ENCODE measurements at regions not wholly inside any gene's neighbourhood (a gene's known extent, or its start where the extent isn't known, plus 50 kb on each side); places are given as distances from the start of the nearest gene placed in this dataset.

- Histone ChIP-seq H3K27me3 (no peaks in the 10 kb centered on the region), H3K36me3 (no peaks in the 10 kb centered on the region), H3K27ac (no peak overlapping the region), H3K9me3 (no peaks in the 10 kb centered on the region), H3K4me1 (peaks cover 0 to 6% (median 0%) of the 10 kb centered on the region in 9 donors), H3K4me3 (no peak overlapping the region)
- ATAC-seq (no peak), DNase-seq (no peak)
- no peak for TF ChIP-seq CTCF (IDR thresholded peaks at IDR 0.05)
- intact Hi-C loops (cut with DNase I): no loop called here
- WGBS, 2 donors: 80 to 85% methylated on average over 5 of the region's 5 CpGs
These were observed 89.3 kb upstream of the NAP1L1 start for GRCh38 chr12:76173756-76174155.

GRCh38 chr12:76158518-76159321 is 74.2 kb upstream of the NAP1L1 start:
- Histone ChIP-seq H3K27me3 (no peaks in the 10 kb centered on the region), H3K27ac (peak overlapping the region in 1 of 10 donors; percentile 78), H3K4me1 (peaks cover 0 to 37% (median 0%) of the 10 kb centered on the region in 9 donors), H3K9me3 (peaks cover 0 to 2% (median 0%) of the 10 kb centered on the region in 11 donors), H3K36me3 (no peaks in the 10 kb centered on the region), H3K4me3 (peak overlapping the region in 2 of 10 donors; percentile 20 to 35)
- ATAC-seq (peak in 7 of 8 donors; percentile 71 to 95 (median 81)), DNase-seq (peak in 1 of 2 donors; percentile 33)
- WGBS, 2 donors: 54 to 56% methylated on average over 11 of the region's 11 CpGs
- intact Hi-C loops (cut with DNase I): loop anchor here in 1 of 10 donors (10.0 kb wide), 1 partner anchor 74 kb away; the partner anchor contains the start of gene NAP1L1
- peak in 8 of 9 donors; percentile 33 to 77 (median 48) for TF ChIP-seq CTCF (IDR thresholded peaks at IDR 0.05)

GRCh38 chr12:76156726-76157125 is 72.2 kb upstream of the NAP1L1 start:
- no peak for DNase-seq
- no peaks in the 10 kb centered on the region for H3K36me3 ChIP-seq
- H3K27me3 ChIP-seq: no peaks in the 10 kb centered on the region
- peaks cover 0 to 46% (median 0%) of the 10 kb centered on the region in 9 donors for H3K4me1 ChIP-seq
- no peak overlapping the region for H3K4me3 ChIP-seq
- no peak for ATAC-seq
- intact Hi-C loops (cut with DNase I): loop anchor here in 1 of 10 donors (10.0 kb wide), 1 partner anchor 72 kb away; the partner anchor contains the start of gene NAP1L1
- peaks cover 0 to 5% (median 0%) of the 10 kb centered on the region in 11 donors for H3K9me3 ChIP-seq
- TF ChIP-seq CTCF (IDR thresholded peaks at IDR 0.05): no peak
- H3K27ac ChIP-seq: peak overlapping the region in 1 of 10 donors; percentile 52

GRCh38 chr12:76156314-76156713 is 71.8 kb upstream of the NAP1L1 start:
- no peaks in the 10 kb centered on the region for H3K27me3 ChIP-seq
- no peak overlapping the region for H3K4me3 ChIP-seq
- peak overlapping the region in 1 of 10 donors; percentile 52 for H3K27ac ChIP-seq
- H3K36me3 ChIP-seq: no peaks in the 10 kb centered on the region
- no peak for ATAC-seq
- H3K4me1 ChIP-seq: peaks cover 0 to 50% (median 0%) of the 10 kb centered on the region in 9 donors
- TF ChIP-seq CTCF (IDR thresholded peaks at IDR 0.05): no peak
- WGBS, 2 donors: 91 to 96% methylated on average over 1 of the region's 1 CpG
- no peak for DNase-seq
- peaks cover 0 to 5% (median 0%) of the 10 kb centered on the region in 11 donors for H3K9me3 ChIP-seq
- intact Hi-C loops (cut with DNase I): loop anchor here in 1 of 10 donors (10.0 kb wide), 1 partner anchor 72 kb away; the partner anchor contains the start of gene NAP1L1
